ENCODE measurements at regions not wholly inside any gene's neighbourhood (a gene's known extent, or its start where the extent isn't known, plus 50 kb on each side); places are given as distances from the start of the nearest gene placed in this dataset.
A peak's percentile ranks its signal among the peaks of the same experiment; 100 is the strongest.

- H3K4me3 ChIP-seq (replicated peaks in 1 of 2; ENCODE audit: low read depth in 2 of 2, low read length in 2 of 2) = no peak overlapping the region
- no peak for DNase-seq (ENCODE audit: low read depth in 2 of 2)
- no peak for TF ChIP-seq CTCF (IDR thresholded peaks at IDR 0.05; ENCODE audit: low read depth, low read length)
Observed at GRCh38 chr1:168782559-168783116, 53.6 kb upstream of the DPT start.

GRCh38 chr1:168783458-168784210, 54.6 kb upstream of the DPT start:
- peak; percentile 28 to 75 for DNase-seq (ENCODE audit: low read depth in 2 of 2)
- H3K4me3 ChIP-seq (replicated peaks in 1 of 2; ENCODE audit: low read depth in 2 of 2, low read length in 2 of 2) = no peak overlapping the region
- no peak for TF ChIP-seq CTCF (IDR thresholded peaks at IDR 0.05; ENCODE audit: low read depth, low read length)

- H3K4me3 ChIP-seq (replicated peaks in 1 of 2; ENCODE audit: low read depth in 2 of 2, low read length in 2 of 2) = no peak overlapping the region
- no peak for DNase-seq (ENCODE audit: low read depth in 2 of 2)
- no peak for TF ChIP-seq CTCF (IDR thresholded peaks at IDR 0.05; ENCODE audit: low read depth, low read length)
Observed at GRCh38 chr1:168786476-168787330, 57.7 kb upstream of the DPT start.

- no peak for TF ChIP-seq CTCF (IDR thresholded peaks at IDR 0.05; ENCODE audit: low read depth, low read length)
- no peak for DNase-seq (ENCODE audit: low read depth in 2 of 2)
- H3K4me3 ChIP-seq (replicated peaks in 1 of 2; ENCODE audit: low read depth in 2 of 2, low read length in 2 of 2) = no peak overlapping the region
Observed at GRCh38 chr1:168788258-168788657, 59.3 kb upstream of the DPT start.

- H3K4me3 ChIP-seq (replicated peaks in 1 of 2; ENCODE audit: low read depth in 2 of 2, low read length in 2 of 2) = no peak overlapping the region
- no peak for DNase-seq (ENCODE audit: low read depth in 2 of 2)
- TF ChIP-seq CTCF (IDR thresholded peaks at IDR 0.05; ENCODE audit: low read depth, low read length) = no peak
Observed at GRCh38 chr1:168789501-168789900, 60.5 kb upstream of the DPT start.

- H3K4me3 ChIP-seq (replicated peaks in 1 of 2; ENCODE audit: low read depth in 2 of 2, low read length in 2 of 2) = no peak overlapping the region
- no peak for DNase-seq (ENCODE audit: low read depth in 2 of 2)
- TF ChIP-seq CTCF (IDR thresholded peaks at IDR 0.05; ENCODE audit: low read depth, low read length) = no peak
Observed at GRCh38 chr1:168792142-168792541, 63.1 kb upstream of the DPT start.

All from cardiac fibroblast (primary cell).